ENCODE measurements at regions not wholly inside any gene's neighbourhood (a gene's known extent, or its start where the extent isn't known, plus 50 kb on each side); places are given as distances from the start of the nearest gene placed in this dataset.

- Histone ChIP-seq H3K27ac (no peak overlapping the region), H3K4me3 (no peak overlapping the region)
- no peak for TF ChIP-seq CTCF (IDR thresholded peaks at IDR 0.05)
- no peak for DNase-seq (ENCODE audit: low spot score)
These were observed 1168.4 kb upstream of the CITED2 start for GRCh38 chr6:140542863-140543262.

- Histone ChIP-seq H3K27ac (no peak overlapping the region), H3K4me3 (no peak overlapping the region)
- DNase-seq (ENCODE audit: low spot score), result no peak
- no peak for TF ChIP-seq CTCF (IDR thresholded peaks at IDR 0.05)
These were observed 1166.8 kb upstream of the CITED2 start for GRCh38 chr6:140541288-140541687.

GRCh38 chr6:140540743-140541142, 1166.3 kb upstream of the CITED2 start:
- H3K4me3 ChIP-seq, result no peak overlapping the region
- no peak for TF ChIP-seq CTCF (IDR thresholded peaks at IDR 0.05)
- H3K27ac ChIP-seq, result no peak overlapping the region
- DNase-seq (ENCODE audit: low spot score), result no peak

- TF ChIP-seq CTCF (IDR thresholded peaks at IDR 0.05), result no peak
- Histone ChIP-seq H3K4me3 (no peak overlapping the region), H3K27ac (peak overlapping the region; percentile 18 to 78)
- DNase-seq (ENCODE audit: low spot score), result no peak
These were observed 1164.5 kb upstream of the CITED2 start for GRCh38 chr6:140538926-140539325.

GRCh38 chr6:140537834-140538705, 1163.6 kb upstream of the CITED2 start:
- no peak for TF ChIP-seq CTCF (IDR thresholded peaks at IDR 0.05)
- Histone ChIP-seq H3K27ac (peak overlapping the region; percentile 60 to 78), H3K4me3 (peak overlapping the region; percentile 56)
- no peak for DNase-seq (ENCODE audit: low spot score)

GRCh38 chr6:140537211-140537610, 1162.8 kb upstream of the CITED2 start:
- peak overlapping the region; percentile 56 for H3K4me3 ChIP-seq
- peak overlapping the region; percentile 60 to 78 for H3K27ac ChIP-seq
- no peak for DNase-seq (ENCODE audit: low spot score)
- TF ChIP-seq CTCF (IDR thresholded peaks at IDR 0.05), result no peak

- no peak for DNase-seq (ENCODE audit: low spot score)
- Histone ChIP-seq H3K4me3 (no peak overlapping the region), H3K27ac (no peak overlapping the region)
- TF ChIP-seq CTCF (IDR thresholded peaks at IDR 0.05), result no peak
These were observed 1161.1 kb upstream of the CITED2 start for GRCh38 chr6:140535511-140535910.

Data from coronary artery (tissue), 2 donors.